ENCODE measurements at regions not wholly inside any gene's neighbourhood (a gene's known extent, or its start where the extent isn't known, plus 50 kb on each side); places are given as distances from the start of the nearest gene placed in this dataset.
"Not testable (repeated sequence)": the region's sequence is repeated elsewhere in the genome, so short reads cannot be mapped to it uniquely, and the experiment has no call there.

- DNase-seq = no peak
These were observed 89.6 kb upstream of the LHX5 start for GRCh38 chr12:113561068-113561780.

- no peak for DNase-seq
These were observed 87.8 kb upstream of the LHX5 start for GRCh38 chr12:113559466-113559865.

GRCh38 chr12:113555226-113555625, 83.6 kb upstream of the LHX5 start:
- DNase-seq = no peak

- no peak for DNase-seq
These were observed 81.1 kb upstream of the LHX5 start for GRCh38 chr12:113552760-113553159.

- no peak for DNase-seq
These were observed 79.9 kb upstream of the LHX5 start for GRCh38 chr12:113551563-113551962.

GRCh38 chr12:113548467-113548866, 76.8 kb upstream of the LHX5 start:
- DNase-seq = no peak

- no peak for DNase-seq
These were observed 75.5 kb upstream of the LHX5 start for GRCh38 chr12:113546916-113547863.

GRCh38 chr12:113537751-113538087, 66.0 kb upstream of the LHX5 start:
- no peak for DNase-seq

GRCh38 chr12:113537046-113537750, 65.5 kb upstream of the LHX5 start:
- DNase-seq = no peak

GRCh38 chr12:113535100-113535499, 63.4 kb upstream of the LHX5 start:
- DNase-seq = no peak

GRCh38 chr12:113534555-113534954, 62.9 kb upstream of the LHX5 start:
- no peak for DNase-seq

- DNase-seq = no peak
These were observed 62.2 kb upstream of the LHX5 start for GRCh38 chr12:113533842-113534375.

- no peak for DNase-seq
These were observed 60.6 kb upstream of the LHX5 start for GRCh38 chr12:113532292-113532691.

GRCh38 chr12:113531073-113531472, 59.4 kb upstream of the LHX5 start:
- DNase-seq = not testable (repeated sequence)

GRCh38 chr12:113528606-113529293, 57.1 kb upstream of the LHX5 start:
- DNase-seq = no peak

- no peak for DNase-seq
These were observed 53.4 kb upstream of the LHX5 start for GRCh38 chr12:113525066-113525465.

GRCh38 chr12:113524495-113524894, 52.8 kb upstream of the LHX5 start:
- no peak for DNase-seq

- DNase-seq = no peak
These were observed 50.0 kb upstream of the LHX5 start for GRCh38 chr12:113521708-113522107.
